ENCODE measurements at regions not wholly inside any gene's neighbourhood (a gene's known extent, or its start where the extent isn't known, plus 50 kb on each side); places are given as distances from the start of the nearest gene placed in this dataset.

- Histone ChIP-seq H3K4me1 (peaks cover 0 to 14% (median 5%) of the 10 kb centered on the region in 4 donors), H3K27me3 (no peaks in the 10 kb centered on the region), H3K27ac (no peak overlapping the region), H3K36me3 (no peaks in the 10 kb centered on the region), H3K9me3 (no peaks in the 10 kb centered on the region), H3K4me3 (no peak overlapping the region)
- no peak for DNase-seq
- no peak for TF ChIP-seq POLR2A (IDR thresholded peaks at IDR 0.05)
- TF ChIP-seq CTCF (IDR thresholded peaks at IDR 0.05), result no peak
- intact Hi-C loops (cut with DNase I), result no loop called here
- ATAC-seq, result no peak
- WGBS (ENCODE audit: insufficient coverage, low coverage, low lambda C conversion rate, missing lambda C conversion rate), result 94% methylated on average over 4 of the region's 4 CpGs
These were observed 265.6 kb downstream of the PHF14 start for GRCh38 chr7:11239316-11239715.

- intact Hi-C loops (cut with DNase I), result no loop called here
- Histone ChIP-seq H3K27me3 (no peaks in the 10 kb centered on the region), H3K9me3 (no peaks in the 10 kb centered on the region), H3K36me3 (no peaks in the 10 kb centered on the region), H3K27ac (no peak overlapping the region), H3K4me1 (no peaks in the 10 kb centered on the region), H3K4me3 (no peak overlapping the region)
- TF ChIP-seq CTCF (IDR thresholded peaks at IDR 0.05), result no peak
- TF ChIP-seq POLR2A (IDR thresholded peaks at IDR 0.05), result no peak
- DNase-seq, result no peak
- WGBS (ENCODE audit: insufficient coverage, low coverage, low lambda C conversion rate, missing lambda C conversion rate), result 97% methylated on average over 3 of the region's 3 CpGs
- ATAC-seq, result no peak
These were observed 270.1 kb downstream of the PHF14 start for GRCh38 chr7:11243739-11244138.

GRCh38 chr7:11244149-11244548 lies 270.5 kb downstream of the PHF14 start:
- 89% methylated on average over 3 of the region's 3 CpGs for WGBS (ENCODE audit: insufficient coverage, low coverage, low lambda C conversion rate, missing lambda C conversion rate)
- no peaks in the 10 kb centered on the region for H3K36me3 ChIP-seq
- H3K4me1 ChIP-seq, result no peaks in the 10 kb centered on the region
- no peak overlapping the region for H3K27ac ChIP-seq
- ATAC-seq (no peak), DNase-seq (no peak)
- TF ChIP-seq CTCF (IDR thresholded peaks at IDR 0.05), result no peak
- no peak for TF ChIP-seq POLR2A (IDR thresholded peaks at IDR 0.05)
- no peaks in the 10 kb centered on the region for H3K9me3 ChIP-seq
- no peaks in the 10 kb centered on the region for H3K27me3 ChIP-seq
- intact Hi-C loops (cut with DNase I), result no loop called here
- no peak overlapping the region for H3K4me3 ChIP-seq

- H3K36me3 ChIP-seq, result no peaks in the 10 kb centered on the region
- H3K4me3 ChIP-seq, result no peak overlapping the region
- intact Hi-C loops (cut with DNase I), result no loop called here
- DNase-seq, result no peak
- H3K4me1 ChIP-seq, result peaks cover 0 to under 1% (median 0%) of the 10 kb centered on the region in 4 donors
- no peak for TF ChIP-seq POLR2A (IDR thresholded peaks at IDR 0.05)
- TF ChIP-seq CTCF (IDR thresholded peaks at IDR 0.05), result no peak
- H3K27me3 ChIP-seq, result no peaks in the 10 kb centered on the region
- H3K27ac ChIP-seq, result no peak overlapping the region
- H3K9me3 ChIP-seq, result no peaks in the 10 kb centered on the region
- 48% methylated on average over 1 of the region's 1 CpG for WGBS (ENCODE audit: insufficient coverage, low coverage, low lambda C conversion rate, missing lambda C conversion rate)
- no peak for ATAC-seq
These were observed 273.9 kb downstream of the PHF14 start for GRCh38 chr7:11247545-11247944.

- ATAC-seq (no peak), DNase-seq (no peak)
- H3K36me3 ChIP-seq, result no peaks in the 10 kb centered on the region
- H3K9me3 ChIP-seq, result no peaks in the 10 kb centered on the region
- TF ChIP-seq CTCF (IDR thresholded peaks at IDR 0.05), result no peak
- TF ChIP-seq POLR2A (IDR thresholded peaks at IDR 0.05), result no peak
- intact Hi-C loops (cut with DNase I), result no loop called here
- no peak overlapping the region for H3K27ac ChIP-seq
- H3K4me1 ChIP-seq, result peaks cover 0 to 5% (median 0%) of the 10 kb centered on the region in 4 donors
- 59% methylated on average over 2 of the region's 2 CpGs for WGBS (ENCODE audit: insufficient coverage, low coverage, low lambda C conversion rate, missing lambda C conversion rate)
- H3K4me3 ChIP-seq, result no peak overlapping the region
- H3K27me3 ChIP-seq, result no peaks in the 10 kb centered on the region
These were observed 277.8 kb downstream of the PHF14 start for GRCh38 chr7:11251436-11251835.
